Inferior parietal cortex (tissue), 1 donor: ENCODE measurements at regions not wholly inside any gene's neighbourhood (a gene's known extent, or its start where the extent isn't known, plus 50 kb on each side); places are given as distances from the start of the nearest gene placed in this dataset.
"Not testable (repeated sequence)": the region's sequence is repeated elsewhere in the genome, so short reads cannot be mapped to it uniquely, and the experiment has no call there.

Experiments
- DNase-seq: peaks from one replicate; pipeline ENCODE4 v3.0.0-alpha.2; 2016; ENCODE audit errors: extremely low spot score

GRCh38 chr2:147019311-147019710 is 825.5 kb upstream of the ACVR2A start:
- DNase-seq = no peak

DNA sequence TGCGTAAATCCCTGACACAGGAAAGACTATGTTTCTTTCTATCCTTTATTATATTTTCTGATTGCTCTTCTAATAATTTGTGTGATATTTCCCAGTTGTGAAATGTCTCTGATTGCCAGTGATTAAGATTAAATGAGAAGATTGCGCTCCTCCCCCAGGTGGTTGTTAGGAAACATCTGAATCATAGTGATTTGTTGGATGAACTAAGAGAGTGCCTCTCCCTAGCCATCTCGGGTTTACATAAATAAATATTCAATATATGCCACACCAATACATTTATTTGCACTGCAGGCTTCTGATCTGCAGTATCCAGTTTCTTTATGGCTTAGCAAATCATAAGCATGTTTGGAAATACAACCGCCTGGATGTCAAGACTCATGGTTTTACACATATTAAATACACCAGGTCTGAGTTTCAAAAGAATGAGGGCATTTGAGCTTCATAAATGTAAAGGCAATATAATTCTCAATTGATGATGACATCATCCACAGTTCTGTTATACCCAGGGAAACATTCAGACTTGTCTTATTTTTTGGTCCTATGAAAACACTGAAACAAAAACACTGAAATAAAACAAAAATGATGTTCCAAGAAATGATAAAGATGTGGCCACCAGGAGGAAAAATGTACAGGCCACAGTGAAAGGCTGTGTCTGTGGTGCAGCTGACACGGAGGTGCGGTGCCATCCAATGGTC is 826.7 kb upstream of the ACVR2A start:
- no peak for DNase-seq

GRCh38 chr2:147016181-147016580 is 828.6 kb upstream of the ACVR2A start:
- no peak for DNase-seq

DNA sequence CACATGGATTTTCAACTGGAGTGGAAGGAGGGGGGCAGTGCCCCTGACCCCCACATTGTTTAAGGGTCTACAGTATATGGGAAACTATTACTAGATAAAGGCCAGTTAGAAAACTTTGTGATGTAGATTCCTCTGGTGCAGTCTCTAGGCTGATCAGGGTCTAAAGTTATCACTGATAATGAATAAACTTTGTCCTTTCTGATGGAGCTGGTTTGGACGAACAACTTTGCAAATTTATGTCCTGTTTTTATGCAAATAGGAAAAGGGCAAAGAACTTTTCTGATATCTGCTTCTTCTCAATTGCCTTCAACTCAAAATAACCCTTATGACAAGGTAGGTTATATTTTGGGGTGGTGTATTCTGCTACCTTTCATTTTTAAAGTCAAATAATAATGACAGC is 829.2 kb upstream of the ACVR2A start:
- DNase-seq = no peak

DNA sequence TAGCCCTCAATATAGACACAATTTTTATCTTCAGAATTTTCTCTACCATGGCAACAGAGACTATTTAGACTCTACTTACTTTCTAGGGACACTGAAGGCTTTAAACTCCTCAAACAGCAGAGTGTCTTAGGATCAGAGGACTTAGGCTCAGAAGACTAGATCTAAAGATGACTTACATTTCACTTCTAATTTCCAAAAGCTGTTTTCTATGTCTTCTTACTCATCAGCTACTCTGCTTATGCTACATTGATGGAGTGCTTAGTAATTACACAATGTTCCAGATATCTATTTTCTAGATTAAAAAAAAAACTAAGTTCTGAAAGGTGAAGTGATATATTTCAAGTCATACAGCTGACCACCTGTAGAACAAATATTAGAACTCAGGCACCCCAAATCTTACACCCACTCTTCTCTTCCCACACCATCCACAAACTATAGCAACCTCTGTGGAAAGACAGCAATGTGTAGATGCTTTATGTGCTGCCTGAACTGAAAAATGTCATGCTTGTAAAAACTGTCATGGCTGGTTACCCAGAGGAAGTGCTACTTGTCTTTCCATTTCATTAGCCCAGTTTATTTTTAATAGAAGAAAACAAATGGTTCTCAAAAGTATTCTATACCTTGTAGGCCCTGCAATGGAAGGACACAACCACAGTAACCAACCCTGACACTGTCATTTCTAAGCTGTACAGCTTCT is 831.0 kb upstream of the ACVR2A start:
- no peak for DNase-seq

GRCh38 chr2:147008481-147008880 is 836.3 kb upstream of the ACVR2A start:
- DNase-seq = no peak

DNA sequence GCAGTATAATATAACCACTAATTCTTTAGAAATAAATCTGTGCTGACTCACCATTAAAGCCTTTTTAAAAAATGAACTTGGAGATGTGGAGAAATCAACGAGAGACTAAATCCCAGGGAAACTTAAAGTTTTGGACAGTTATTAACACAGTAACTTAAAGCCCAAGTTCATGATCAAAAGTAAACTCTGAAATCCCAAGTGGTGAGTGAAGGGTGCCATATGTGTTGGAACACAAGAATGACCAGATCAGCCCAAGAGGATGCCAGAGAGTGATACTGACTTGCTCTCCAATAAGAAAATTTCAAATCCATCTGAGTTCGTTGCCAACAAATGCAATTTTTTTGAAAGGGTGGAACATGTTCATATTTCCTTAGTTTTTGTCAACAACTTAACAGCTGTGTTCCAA is 838.1 kb upstream of the ACVR2A start:
- no peak for DNase-seq

DNA sequence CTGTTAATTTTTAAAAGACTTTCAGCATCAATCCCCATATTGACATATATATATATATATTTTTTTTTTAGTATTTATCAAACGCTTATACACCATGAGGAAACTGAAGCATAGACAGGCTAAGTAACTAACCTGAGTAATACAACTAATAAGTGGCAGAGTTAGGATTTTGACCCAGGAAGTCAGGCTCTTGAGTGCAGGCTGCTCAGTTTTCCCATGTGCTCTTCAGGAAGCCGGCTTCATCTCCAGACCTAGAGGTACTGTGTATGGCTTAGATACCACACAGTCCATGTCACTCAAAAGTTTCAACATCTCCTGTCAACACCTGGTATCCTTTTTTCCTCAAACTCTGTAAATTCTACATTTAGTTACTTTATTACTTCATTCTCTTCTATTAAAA is 841.7 kb upstream of the ACVR2A start:
- no peak for DNase-seq

GRCh38 chr2:147002256-147002655 is 842.6 kb upstream of the ACVR2A start:
- DNase-seq = no peak

- DNase-seq = no peak
Measured at GRCh38 chr2:147001061-147001460, 843.8 kb upstream of the ACVR2A start.

GRCh38 chr2:147000151-147000550 is 844.7 kb upstream of the ACVR2A start:
- not testable (repeated sequence) for DNase-seq

DNA sequence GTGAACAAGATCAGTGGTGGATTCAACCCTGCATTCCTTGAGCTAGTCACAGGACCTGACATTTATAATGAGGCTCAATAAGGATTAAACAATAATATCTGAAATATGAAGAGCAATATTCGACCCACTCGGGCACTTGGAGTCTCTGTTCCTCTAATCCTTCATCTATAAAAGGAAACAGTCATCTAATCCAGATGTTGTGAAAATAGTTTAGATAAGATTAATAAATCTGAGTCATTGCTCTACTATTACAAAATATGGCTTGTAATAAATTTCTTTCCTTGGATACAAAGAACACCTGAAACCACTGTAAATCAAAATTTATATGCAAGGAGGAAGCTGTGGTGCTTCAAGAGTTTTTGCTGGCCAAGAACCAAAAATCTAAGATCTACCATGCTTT is 846.9 kb upstream of the ACVR2A start:
- DNase-seq = no peak

GRCh38 chr2:146997488-146997887 is 847.3 kb upstream of the ACVR2A start:
- no peak for DNase-seq

- DNase-seq = no peak
Measured at GRCh38 chr2:146994246-146994645, 850.6 kb upstream of the ACVR2A start.

DNA sequence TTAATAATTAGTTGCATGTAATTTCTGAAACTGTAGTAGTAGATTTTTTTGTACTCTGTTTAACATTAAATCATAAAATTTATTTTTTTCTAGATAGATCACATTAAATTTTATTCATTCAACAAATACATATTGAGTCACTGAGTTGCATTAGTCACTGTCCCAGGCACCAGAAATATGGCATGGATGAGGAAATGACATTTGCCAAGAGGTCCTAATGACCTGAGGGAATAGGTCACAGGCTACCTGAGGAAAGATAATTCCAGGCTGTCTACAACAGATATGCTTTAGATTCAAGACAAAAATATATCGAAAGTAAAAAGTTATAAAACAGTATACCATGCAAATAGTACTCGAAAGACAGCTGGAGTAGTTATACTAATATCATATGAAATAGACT is 852.4 kb upstream of the ACVR2A start:
- no peak for DNase-seq

GRCh38 chr2:146992057-146992456 is 852.8 kb upstream of the ACVR2A start:
- no peak for DNase-seq

DNA sequence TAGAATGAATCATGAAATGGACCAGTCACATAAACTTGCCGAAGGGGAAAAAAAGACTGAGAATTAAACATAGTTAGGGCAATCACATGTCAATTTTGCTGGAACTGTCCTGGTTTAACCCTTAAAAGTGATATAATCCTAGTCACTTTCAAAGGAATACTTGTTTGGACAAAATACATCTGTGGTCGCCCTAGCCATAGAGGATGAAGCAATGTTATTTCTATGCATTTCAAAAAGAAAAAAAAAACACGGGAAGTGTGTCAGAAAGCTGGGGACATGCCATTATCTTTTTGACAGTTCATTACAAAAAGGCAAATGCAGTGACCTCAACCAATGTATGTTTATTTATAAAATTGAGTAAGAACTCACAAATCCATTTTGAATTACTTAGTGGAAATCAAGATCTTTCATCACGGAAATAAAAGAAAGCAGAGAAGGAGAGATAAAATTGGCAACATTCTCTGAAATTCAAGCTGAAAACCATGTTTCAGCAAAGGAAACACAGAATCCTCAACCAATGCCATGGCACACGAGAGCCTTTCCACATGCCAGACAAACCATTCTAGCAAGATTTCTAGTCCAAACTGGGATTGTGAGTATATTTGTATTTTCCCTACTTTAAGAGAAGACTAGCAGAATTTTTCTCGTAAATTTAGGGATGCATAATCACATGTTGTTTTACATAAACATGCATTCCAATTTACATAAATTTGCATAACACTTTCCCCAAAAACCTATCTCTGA is 854.3 kb upstream of the ACVR2A start:
- no peak for DNase-seq

DNA sequence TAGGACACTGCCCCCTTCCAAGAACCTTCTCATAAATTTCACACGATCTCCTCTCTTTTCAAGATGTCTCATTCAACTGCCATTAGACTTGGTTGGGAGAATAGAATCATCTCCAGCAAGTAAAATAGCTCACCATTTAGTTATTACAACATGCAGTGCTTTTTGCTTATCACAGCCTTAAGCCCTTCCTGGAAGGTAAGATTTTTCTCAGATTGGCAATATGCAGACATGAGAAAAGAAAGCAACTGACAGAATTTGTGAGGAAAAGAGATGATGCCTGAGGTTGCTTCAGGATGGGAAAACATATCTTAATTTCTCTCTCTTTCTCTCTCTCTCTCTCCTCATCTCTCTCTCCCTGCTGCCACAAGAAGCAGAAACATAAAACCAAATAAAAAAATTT is 855.1 kb upstream of the ACVR2A start:
- no peak for DNase-seq

DNA sequence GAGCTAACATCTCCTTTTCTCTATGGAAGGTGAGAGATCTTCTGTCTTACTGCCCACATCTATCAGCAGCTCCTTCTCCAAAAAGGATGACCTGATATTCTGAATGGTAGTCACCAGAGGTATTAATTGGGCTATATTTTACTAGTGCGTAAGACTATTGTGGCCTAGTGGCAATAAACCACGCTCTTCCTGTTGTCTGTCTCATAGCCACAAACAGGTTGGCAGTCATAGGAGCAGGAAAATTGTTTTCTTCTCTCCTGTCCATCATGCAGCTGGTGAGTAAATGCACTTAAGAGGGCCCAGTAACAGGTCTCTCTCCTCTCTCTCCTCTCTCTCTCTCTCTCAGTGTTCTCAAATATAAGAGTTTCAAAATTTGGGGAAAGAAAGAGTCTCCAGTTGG is 856.8 kb upstream of the ACVR2A start:
- no peak for DNase-seq

GRCh38 chr2:146986161-146986560 is 858.7 kb upstream of the ACVR2A start:
- no peak for DNase-seq

- no peak for DNase-seq
Measured at GRCh38 chr2:146985753-146986152, 859.1 kb upstream of the ACVR2A start.

- no peak for DNase-seq
Measured at GRCh38 chr2:146984014-146984413, 860.8 kb upstream of the ACVR2A start.

GRCh38 chr2:146982393-146982846 is 862.4 kb upstream of the ACVR2A start:
- no peak for DNase-seq
